IMR-90 (cell line): ENCODE measurements at regions not wholly inside any gene's neighbourhood (a gene's known extent, or its start where the extent isn't known, plus 50 kb on each side); places are given as distances from the start of the nearest gene placed in this dataset.
A peak's percentile ranks its signal among the peaks of the same experiment; 100 is the strongest.

Source experiments
- ATAC-seq: fragments of 200-7000 bp; cut with Tn5 transposase; 2 replicates; pipeline ENCODE4 v1.9.1; 2020; ENCODE audit warnings: low read depth, mild to moderate bottlenecking, moderate library complexity
- BruUV-seq: library from RNA; stranded (reverse); fragments of 400-500 nt; replicated peaks from 2 replicates; lab custom pipeline; 2021; lab: Mats Ljungman, UMichigan
- CTCF ChIA-PET: fragments of 300-600 bp; formaldehyde crosslinking; extraction: SDS; loops from one replicate; lab custom pipeline; 2021; ENCODE audit warnings: antibody characterized with exemption; lab: Yijun Ruan, JAX
- POLR2A ChIA-PET: fragments of 300-600 bp; sonication (Branson Sonifier 250); formaldehyde crosslinking; loops from one replicate; lab custom pipeline; 2022; ENCODE audit warnings: antibody characterized with exemption; ENCODE audit not compliant: unreplicated experiment; lab: Charles Lee
- DNase-seq: peaks from one replicate; pipeline ENCODE4 v3.0.0; 2013
- H2AFZ ChIP-seq: replicated peaks from 2 replicates; pipeline ENCODE3; 2013; ENCODE audit warnings: low read length, mild to moderate bottlenecking; ENCODE audit not compliant: poor library complexity
- H2AK5ac ChIP-seq: 2 replicates; pipeline ENCODE4 v1.6.1; 2013; ENCODE audit warnings: low read depth, low read length, inconsistent platforms
- H2AK9ac ChIP-seq: replicated peaks from 2 replicates; pipeline ENCODE3; 2013; ENCODE audit warnings: mild to moderate bottlenecking, low read depth, low read length, moderate library complexity; ENCODE audit not compliant: poor library complexity
- H2BK120ac ChIP-seq: 2 replicates; pipeline ENCODE4 v1.6.1; 2013; ENCODE audit warnings: low read depth, low read length, inconsistent platforms
- H2BK15ac ChIP-seq: 3 replicates; pipeline ENCODE4 v1.6.1; 2013; ENCODE audit warnings: low read depth, low read length, inconsistent platforms
- H2BK20ac ChIP-seq: 2 replicates; pipeline ENCODE4 v1.6.1; 2013; ENCODE audit warnings: low read depth, mild to moderate bottlenecking, inconsistent platforms, low read length, moderate library complexity
- H2BK5ac ChIP-seq: 2 replicates; pipeline ENCODE4 v1.6.1; 2013; ENCODE audit warnings: mild to moderate bottlenecking, low read depth, low read length, inconsistent platforms; ENCODE audit not compliant: poor library complexity, severe bottlenecking
- H3K14ac ChIP-seq: replicated peaks from 2 replicates; pipeline ENCODE4 v1.6.1; 2013; ENCODE audit warnings: low read depth, low read length, inconsistent platforms
- H3K18ac ChIP-seq: 2 replicates; pipeline ENCODE4 v1.6.1; 2013; ENCODE audit warnings: low read depth, low read length, control low read depth
- H3K23ac ChIP-seq: 2 replicates; pipeline ENCODE4 v1.6.1; 2013; ENCODE audit warnings: low read depth, low read length, inconsistent platforms
- H3K27ac ChIP-seq: 2 replicates; pipeline ENCODE4 v1.5.1; 2013; ENCODE audit warnings: mild to moderate bottlenecking, control low read depth, low read length; ENCODE audit not compliant: insufficient read depth
- H3K27me3 ChIP-seq: 2 replicates; pipeline ENCODE4 v1.6.1; 2013; ENCODE audit warnings: low read length; ENCODE audit not compliant: control insufficient read depth, insufficient read depth
- H3K36me3 ChIP-seq: 2 replicates; pipeline ENCODE4 v1.6.1; 2013; ENCODE audit warnings: low read length, mixed read lengths; ENCODE audit not compliant: control insufficient read depth, insufficient read depth
- H3K4ac ChIP-seq: 2 replicates; pipeline ENCODE4 v1.6.1; 2013; ENCODE audit warnings: low read depth, low read length, inconsistent platforms
- H3K4me1 ChIP-seq: 2 replicates; pipeline ENCODE4 v1.6.1; 2013; ENCODE audit warnings: low read length, mixed read lengths; ENCODE audit not compliant: control insufficient read depth, insufficient read depth
- H3K4me2 ChIP-seq: 2 replicates; pipeline ENCODE4 v1.6.1; 2013; ENCODE audit warnings: low read depth, mild to moderate bottlenecking, control low read depth, low read length, moderate library complexity
- H3K4me3 ChIP-seq: 2 replicates; pipeline ENCODE4 v1.5.1; 2013; ENCODE audit warnings: low read depth, mild to moderate bottlenecking, control low read depth, low read length, moderate library complexity; ENCODE audit not compliant: insufficient read depth
- H3K56ac ChIP-seq: 2 replicates; pipeline ENCODE4 v1.6.1; 2013; ENCODE audit warnings: low read length, inconsistent platforms; ENCODE audit not compliant: insufficient read depth; ENCODE audit errors: extremely low read depth
- H3K79me1 ChIP-seq, 2 experiments: 2 replicates each; pipeline ENCODE4 v1.6.1; 2013; ENCODE audit warnings: low read length in 2 of 2, inconsistent platforms in 1 of 2, low read depth in 1 of 2
- H3K9ac ChIP-seq: 2 replicates; pipeline ENCODE4 v1.6.1; 2013; ENCODE audit warnings: low read depth, low read length, control low read depth
- H3K9me1 ChIP-seq: 2 replicates; pipeline ENCODE4 v1.6.1; 2013; ENCODE audit warnings: low read length, inconsistent platforms; ENCODE audit not compliant: insufficient read depth
- H3K9me3 ChIP-seq: 2 replicates; pipeline ENCODE4 v1.6.1; 2013; ENCODE audit warnings: low read length; ENCODE audit not compliant: control insufficient read depth, insufficient read depth
- H4K20me1 ChIP-seq: 2 replicates; pipeline ENCODE4 v1.6.1; 2013; ENCODE audit warnings: low read length, inconsistent platforms; ENCODE audit not compliant: insufficient read depth
- H4K5ac ChIP-seq: 2 replicates; pipeline ENCODE4 v1.6.1; 2013; ENCODE audit warnings: mild to moderate bottlenecking, low read depth, low read length, control low read depth
- H4K8ac ChIP-seq, 2 experiments: 2 replicates each; pipeline ENCODE4 v1.6.1; 2013; ENCODE audit warnings: low read depth in 2 of 2, low read length in 2 of 2, control low read depth in 1 of 2, inconsistent platforms in 1 of 2
- H4K91ac ChIP-seq: 2 replicates; pipeline ENCODE4 v1.6.1; 2013; ENCODE audit warnings: low read depth, low read length, inconsistent platforms; ENCODE audit not compliant: insufficient read depth
- BHLHE40 ChIP-seq: fragments of 150-350 bp; IDR thresholded peaks from 2 replicates; pipeline ENCODE4 v1.6.1; 2016; ENCODE audit warnings: mild to moderate bottlenecking, low read depth, low read length
- CEBPB ChIP-seq: IDR thresholded peaks from 2 replicates; pipeline ENCODE4 v1.6.1; 2012; ENCODE audit warnings: low read depth, low read length, improper control_type of control experiment
- CHD1 ChIP-seq: IDR thresholded peaks from 2 replicates; pipeline ENCODE4 v1.6.1; 2012; ENCODE audit warnings: low read depth, low read length, improper control_type of control experiment
- FOS ChIP-seq: fragments of 150-350 bp; IDR thresholded peaks from 2 replicates; pipeline ENCODE4 v1.6.1; 2016; ENCODE audit warnings: low read depth, low read length
- MAFK ChIP-seq: IDR thresholded peaks from 2 replicates; pipeline ENCODE4 v1.6.1; 2012; ENCODE audit warnings: low read depth, low read length, improper control_type of control experiment
- MAZ ChIP-seq: IDR thresholded peaks from 2 replicates; pipeline ENCODE4 v1.6.1; 2012; ENCODE audit warnings: low read depth, mild to moderate bottlenecking, low read length, improper control_type of control experiment, moderate library complexity, borderline replicate concordance
- MXI1 ChIP-seq: IDR thresholded peaks from 2 replicates; pipeline ENCODE4 v1.6.1; 2012; ENCODE audit warnings: low read depth, mild to moderate bottlenecking, low read length, moderate library complexity, borderline replicate concordance
- NFE2L2 ChIP-seq: fragments of 150-350 bp; IDR thresholded peaks from 2 replicates; pipeline ENCODE4 v1.6.1; 2016; ENCODE audit warnings: low read depth, mild to moderate bottlenecking, low read length
- POLR2A ChIP-seq: IDR thresholded peaks from 2 replicates; pipeline ENCODE4 v1.6.1; 2012; ENCODE audit warnings: mild to moderate bottlenecking, low read depth, low read length
- RAD21 ChIP-seq: IDR thresholded peaks from 2 replicates; pipeline ENCODE4 v1.6.1; 2012; ENCODE audit warnings: low read length, improper control_type of control experiment
- RCOR1 ChIP-seq: IDR thresholded peaks from 2 replicates; pipeline ENCODE4 v1.6.1; 2012; ENCODE audit warnings: mild to moderate bottlenecking, low read length, improper control_type of control experiment; ENCODE audit not compliant: insufficient replicate concordance
- RFX5 ChIP-seq: IDR thresholded peaks from 2 replicates; pipeline ENCODE4 v1.8.0; 2012; ENCODE audit warnings: low read depth, mild to moderate bottlenecking, low read length, moderate library complexity
- SMC3 ChIP-seq: fragments of 150-350 bp; IDR thresholded peaks from 2 replicates; pipeline ENCODE4 v1.6.1; 2016; ENCODE audit warnings: low read depth, mild to moderate bottlenecking, antibody characterized with exemption, low read length, moderate library complexity
- WGBS, 2 experiments: methylation state at CpG; one replicate each; pipeline versions ENCODE4 v1.1.5 to v1.1.7; 2013; ENCODE audit warnings: missing lambda C conversion rate in 2 of 2; ENCODE audit not compliant: insufficient read length in 1 of 2; ENCODE audit errors: extremely low coverage in 2 of 2; 5-methylcytosine and 5-hydroxymethylcytosine counted together
- dilution Hi-C: fragments of 300-500 bp; cut with HindIII; formaldehyde crosslinking; loops from one replicate; pipeline ENCODE4 v1.14.3; 2018; ENCODE audit warnings: low sequenced_read_pairs; ENCODE audit not compliant: unreplicated experiment
- in situ Hi-C: fragments of 300-500 bp; cut with MboI; formaldehyde crosslinking; loops from 3 replicates; pipeline ENCODE4 v1.14.3; 2019; ENCODE audit warnings: low sequenced_read_pairs, inconsistent platforms, mixed read lengths
- intact Hi-C: fragments of 100-400 bp; cut with micrococcal nuclease; formaldehyde crosslinking; loops from 2 replicates; pipeline ENCODE4 v1.10.0; 2022
- TF ChIP-seq, protein P1 (sequence below): fragments of 150-350 bp; IDR thresholded peaks from 2 replicates; pipeline ENCODE4 v1.6.1; 2016; ENCODE audit warnings: low read depth, mild to moderate bottlenecking, low read length, moderate library complexity, borderline replicate concordance
- TF ChIP-seq, protein P2 (sequence below): conservative IDR thresholded peaks from 2 replicates; pipeline ENCODE4 v1.5.1; 2012; ENCODE audit warnings: mild to moderate bottlenecking, low read depth, low read length, improper control_type of control experiment
- TF ChIP-seq, protein P3 (sequence below): fragments of 150-350 bp; IDR thresholded peaks from 2 replicates; pipeline ENCODE4 v1.6.1; 2017; ENCODE audit warnings: mild to moderate bottlenecking, antibody characterized with exemption, low read length, low read depth

DNA sequence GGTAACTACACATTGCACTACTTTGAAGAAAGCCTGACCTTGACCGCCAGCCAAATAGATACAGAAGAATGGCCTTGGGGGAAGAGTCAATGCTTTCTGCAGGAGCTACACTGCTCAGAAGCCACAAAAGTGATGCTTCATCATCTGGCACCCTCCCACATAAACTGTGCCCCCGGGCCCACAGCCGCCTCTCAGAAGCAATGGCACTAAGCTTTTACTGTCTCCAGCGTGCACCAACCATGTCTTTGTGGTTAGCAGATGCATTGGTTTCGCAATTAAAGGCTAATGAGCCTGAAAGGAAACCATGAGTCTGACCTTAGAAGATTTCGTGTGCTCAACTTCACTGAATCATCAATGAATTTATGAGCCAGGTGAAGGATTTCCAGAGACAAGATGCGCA is 209.4 kb upstream of the TRIB2 start:
- Histone ChIP-seq H2BK15ac (peak overlapping the region; percentile 7; the same call in 1 of the 3 replicates), H3K9ac (no peak overlapping the region), H3K9me1 (no peaks in the 10 kb centered on the region), H3K9me3 (no peaks in the 10 kb centered on the region), H4K20me1 (no peaks in the 10 kb centered on the region), H3K23ac (no peak overlapping the region), H2AFZ (peak overlapping the region; percentile 37), H2AK9ac (no peak overlapping the region), H3K36me3 (no peaks in the 10 kb centered on the region), H2BK20ac (no peak overlapping the region), H3K4me1 (peaks cover 6% of the 10 kb centered on the region; the same call in 1 of the 2 replicates), H2BK120ac (no peak overlapping the region), H3K27me3 (no peaks in the 10 kb centered on the region), H3K27ac (no peak overlapping the region), H3K4ac (no peak overlapping the region), H4K91ac (no peak overlapping the region), H3K4me2 (no peak overlapping the region), H4K5ac (no peak overlapping the region), H3K4me3 (no peak overlapping the region), H4K8ac (no peak overlapping the region), H3K79me1 (no peaks in the 10 kb centered on the region), H3K14ac (no peak overlapping the region), H3K56ac (no peak overlapping the region), H2AK5ac (no peak overlapping the region; the same call in 1 of the 2 replicates), H3K18ac (no peak overlapping the region), H2BK5ac (no peak overlapping the region)
- TF ChIP-seq SMC3 (peak; percentile 3; the same call in 1 of the 2 replicates), CHD1 (no peak), RFX5 (no peak), FOS (peak; percentile 35; the same call in 1 of the 2 replicates), NFE2L2 (0 out of 2 replicates have a peak, but pooled peaks have one; percentile 21), MAZ (no peak), MAFK (no peak), RAD21 (no peak), MXI1 (no peak), RCOR1 (no peak), POLR2A (no peak), BHLHE40 (peak; percentile 53; the same call in 1 of the 2 replicates), CEBPB (peak; percentile 97)
- TF ChIP-seq, protein P1, sequence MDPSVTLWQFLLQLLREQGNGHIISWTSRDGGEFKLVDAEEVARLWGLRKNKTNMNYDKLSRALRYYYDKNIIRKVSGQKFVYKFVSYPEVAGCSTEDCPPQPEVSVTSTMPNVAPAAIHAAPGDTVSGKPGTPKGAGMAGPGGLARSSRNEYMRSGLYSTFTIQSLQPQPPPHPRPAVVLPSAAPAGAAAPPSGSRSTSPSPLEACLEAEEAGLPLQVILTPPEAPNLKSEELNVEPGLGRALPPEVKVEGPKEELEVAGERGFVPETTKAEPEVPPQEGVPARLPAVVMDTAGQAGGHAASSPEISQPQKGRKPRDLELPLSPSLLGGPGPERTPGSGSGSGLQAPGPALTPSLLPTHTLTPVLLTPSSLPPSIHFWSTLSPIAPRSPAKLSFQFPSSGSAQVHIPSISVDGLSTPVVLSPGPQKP: no peak
- TF ChIP-seq, protein P2, sequence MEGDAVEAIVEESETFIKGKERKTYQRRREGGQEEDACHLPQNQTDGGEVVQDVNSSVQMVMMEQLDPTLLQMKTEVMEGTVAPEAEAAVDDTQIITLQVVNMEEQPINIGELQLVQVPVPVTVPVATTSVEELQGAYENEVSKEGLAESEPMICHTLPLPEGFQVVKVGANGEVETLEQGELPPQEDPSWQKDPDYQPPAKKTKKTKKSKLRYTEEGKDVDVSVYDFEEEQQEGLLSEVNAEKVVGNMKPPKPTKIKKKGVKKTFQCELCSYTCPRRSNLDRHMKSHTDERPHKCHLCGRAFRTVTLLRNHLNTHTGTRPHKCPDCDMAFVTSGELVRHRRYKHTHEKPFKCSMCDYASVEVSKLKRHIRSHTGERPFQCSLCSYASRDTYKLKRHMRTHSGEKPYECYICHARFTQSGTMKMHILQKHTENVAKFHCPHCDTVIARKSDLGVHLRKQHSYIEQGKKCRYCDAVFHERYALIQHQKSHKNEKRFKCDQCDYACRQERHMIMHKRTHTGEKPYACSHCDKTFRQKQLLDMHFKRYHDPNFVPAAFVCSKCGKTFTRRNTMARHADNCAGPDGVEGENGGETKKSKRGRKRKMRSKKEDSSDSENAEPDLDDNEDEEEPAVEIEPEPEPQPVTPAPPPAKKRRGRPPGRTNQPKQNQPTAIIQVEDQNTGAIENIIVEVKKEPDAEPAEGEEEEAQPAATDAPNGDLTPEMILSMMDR: no peak
- TF ChIP-seq, protein P3, sequence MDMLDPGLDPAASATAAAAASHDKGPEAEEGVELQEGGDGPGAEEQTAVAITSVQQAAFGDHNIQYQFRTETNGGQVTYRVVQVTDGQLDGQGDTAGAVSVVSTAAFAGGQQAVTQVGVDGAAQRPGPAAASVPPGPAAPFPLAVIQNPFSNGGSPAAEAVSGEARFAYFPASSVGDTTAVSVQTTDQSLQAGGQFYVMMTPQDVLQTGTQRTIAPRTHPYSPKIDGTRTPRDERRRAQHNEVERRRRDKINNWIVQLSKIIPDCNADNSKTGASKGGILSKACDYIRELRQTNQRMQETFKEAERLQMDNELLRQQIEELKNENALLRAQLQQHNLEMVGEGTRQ: no peak
- DNase-seq: peak; percentile 80
- intact Hi-C loops: no loop called here
- in situ Hi-C loops: no loop called here
- dilution Hi-C loops: no loop called here
- ChIA-PET CTCF (interaction anchor here (0.7 kb wide), 1 partner anchor 205 kb away, joined by 3 read pairs; no protein-coding TSS in a partner anchor), POLR2A (no interaction called here)
- ATAC-seq: peak; percentile 72
- WGBS, 2 experiments: 43% methylated on average over 2 of the region's 7 CpGs; no CpG with 5 or more reads in 1 of the 2 experiments
- no TSS peak for BruUV-seq
